KMS-11 (cell line): ENCODE measurements at regions not wholly inside any gene's neighbourhood (a gene's known extent, or its start where the extent isn't known, plus 50 kb on each side); places are given as distances from the start of the nearest gene placed in this dataset.

Source experiments
- H2AFZ ChIP-seq: fragments of 200-600 bp; sonication (generic); 2 replicates; pipeline ENCODE4 v1.6.1; 2016; ENCODE audit warnings: antibody characterized with exemption, mixed run types, low read depth
- H3K27ac ChIP-seq: fragments of 200-600 bp; sonication (generic); 2 replicates; pipeline ENCODE4 v1.6.1; 2016; ENCODE audit warnings: mild to moderate bottlenecking, mixed run types
- H3K27me3 ChIP-seq: fragments of 200-600 bp; sonication (generic); 2 replicates; pipeline ENCODE4 v1.6.1; 2017; ENCODE audit warnings: mild to moderate bottlenecking, low read depth, mixed run types, moderate library complexity; ENCODE audit not compliant: insufficient read depth
- H3K36me3 ChIP-seq: fragments of 200-600 bp; sonication (generic); 2 replicates; pipeline ENCODE4 v1.6.1; 2017; ENCODE audit warnings: mild to moderate bottlenecking, mixed run types; ENCODE audit not compliant: insufficient read depth
- H3K4me1 ChIP-seq: fragments of 200-600 bp; sonication (generic); 2 replicates; pipeline ENCODE4 v1.6.1; 2016; ENCODE audit warnings: mild to moderate bottlenecking, low read depth, mixed run types; ENCODE audit not compliant: poor library complexity, severe bottlenecking
- H3K4me2 ChIP-seq: fragments of 200-600 bp; sonication (generic); 2 replicates; pipeline ENCODE4 v1.7.0; 2016; ENCODE audit warnings: mild to moderate bottlenecking, mixed run types
- H3K4me3 ChIP-seq: fragments of 200-600 bp; sonication (generic); IDR thresholded peaks from 2 replicates; pipeline ENCODE4 v1.6.1; 2017; ENCODE audit warnings: low read depth, low read length, mixed read lengths; ENCODE audit not compliant: insufficient read depth
- H3K79me2 ChIP-seq: fragments of 200-600 bp; sonication (generic); 2 replicates; pipeline ENCODE4 v1.6.1; 2016; ENCODE audit warnings: low read depth, mixed run types; ENCODE audit not compliant: insufficient read depth
- H3K9ac ChIP-seq: fragments of 200-600 bp; sonication (generic); 2 replicates; pipeline ENCODE4 v1.6.1; 2016; ENCODE audit warnings: mild to moderate bottlenecking, mixed run types
- H4K20me1 ChIP-seq: fragments of 200-600 bp; sonication (generic); 2 replicates; pipeline ENCODE4 v1.6.1; 2016; ENCODE audit warnings: mild to moderate bottlenecking, mixed run types; ENCODE audit not compliant: insufficient read depth
- CTCF ChIP-seq: fragments of 200-600 bp; sonication (generic); conservative IDR thresholded peaks from 2 replicates; pipeline ENCODE4 v1.6.1; 2017; ENCODE audit warnings: low read depth, mild to moderate bottlenecking, antibody characterized with exemption, low read length, moderate library complexity, mixed read lengths

- H3K79me2 ChIP-seq: no peaks in the 10 kb centered on the region
- no peak overlapping the region for H3K27ac ChIP-seq
- no peak overlapping the region for H2AFZ ChIP-seq
- H4K20me1 ChIP-seq: no peaks in the 10 kb centered on the region
- no peak overlapping the region for H3K4me2 ChIP-seq
- no peaks in the 10 kb centered on the region for H3K36me3 ChIP-seq
- no peak for TF ChIP-seq CTCF
- H3K27me3 ChIP-seq: no peaks in the 10 kb centered on the region
- no peak overlapping the region for H3K4me3 ChIP-seq
- no peak overlapping the region for H3K9ac ChIP-seq
- H3K4me1 ChIP-seq: no peaks in the 10 kb centered on the region
These were observed 1202.6 kb downstream of the EPHA7 start for GRCh38 chr6:92216717-92217116.

- Histone ChIP-seq H3K79me2 (no peaks in the 10 kb centered on the region), H3K9ac (no peak overlapping the region), H3K4me1 (no peaks in the 10 kb centered on the region), H3K27ac (no peak overlapping the region), H3K27me3 (no peaks in the 10 kb centered on the region), H4K20me1 (no peaks in the 10 kb centered on the region), H3K36me3 (no peaks in the 10 kb centered on the region), H3K4me2 (no peak overlapping the region), H3K4me3 (no peak overlapping the region), H2AFZ (no peak overlapping the region)
- no peak for TF ChIP-seq CTCF
These were observed 1217.7 kb downstream of the EPHA7 start for GRCh38 chr6:92201618-92202017.

- Histone ChIP-seq H3K79me2 (no peaks in the 10 kb centered on the region), H2AFZ (no peak overlapping the region), H3K9ac (no peak overlapping the region), H3K27me3 (no peaks in the 10 kb centered on the region), H3K4me3 (no peak overlapping the region), H4K20me1 (no peaks in the 10 kb centered on the region), H3K4me1 (no peaks in the 10 kb centered on the region), H3K4me2 (no peak overlapping the region), H3K27ac (no peak overlapping the region), H3K36me3 (no peaks in the 10 kb centered on the region)
- TF ChIP-seq CTCF: no peak
These were observed 1223.0 kb downstream of the EPHA7 start for GRCh38 chr6:92196325-92196724.

- Histone ChIP-seq H3K27ac (no peak overlapping the region), H3K4me3 (no peak overlapping the region), H2AFZ (no peak overlapping the region), H4K20me1 (no peaks in the 10 kb centered on the region), H3K36me3 (no peaks in the 10 kb centered on the region), H3K4me2 (no peak overlapping the region), H3K27me3 (no peaks in the 10 kb centered on the region), H3K4me1 (no peaks in the 10 kb centered on the region), H3K79me2 (no peaks in the 10 kb centered on the region), H3K9ac (no peak overlapping the region)
- no peak for TF ChIP-seq CTCF
These were observed 1223.6 kb downstream of the EPHA7 start for GRCh38 chr6:92195796-92196195.

GRCh38 chr6:92188016-92188415 lies 1231.3 kb downstream of the EPHA7 start:
- Histone ChIP-seq H4K20me1 (no peaks in the 10 kb centered on the region), H3K4me1 (no peaks in the 10 kb centered on the region), H3K9ac (no peak overlapping the region), H3K36me3 (no peaks in the 10 kb centered on the region), H3K4me2 (no peak overlapping the region), H3K79me2 (no peaks in the 10 kb centered on the region), H3K27me3 (no peaks in the 10 kb centered on the region), H3K4me3 (no peak overlapping the region), H3K27ac (no peak overlapping the region), H2AFZ (no peak overlapping the region)
- TF ChIP-seq CTCF: no peak
